ENCODE measurements at regions not wholly inside any gene's neighbourhood (a gene's known extent, or its start where the extent isn't known, plus 50 kb on each side); places are given as distances from the start of the nearest gene placed in this dataset.

- Histone ChIP-seq H3K36me3 (ENCODE audit: control insufficient read depth, insufficient read depth, low read length) (no peaks in the 10 kb centered on the region), H3K9ac (ENCODE audit: insufficient read depth, low read length) (no peak overlapping the region), H3K27ac (ENCODE audit: insufficient read depth, low read length) (no peak overlapping the region), H2AFZ (ENCODE audit: low read length) (no peak overlapping the region), H3K4me2 (ENCODE audit: extremely low read depth, insufficient read depth, low read length) (no peak overlapping the region), H3K4me1 (ENCODE audit: control insufficient read depth, extremely low read depth, insufficient read depth, low read length) (no peaks in the 10 kb centered on the region), H3K9me3 (ENCODE audit: control insufficient read depth, insufficient read depth, low read depth, low read length) (no peaks in the 10 kb centered on the region), H4K20me1 (ENCODE audit: control insufficient read depth, extremely low read depth, insufficient read depth, low read length) (no peaks in the 10 kb centered on the region), H3K4me3 (replicated peaks in 1 of 4; ENCODE audit: control extremely low read depth in 1 of 4, insufficient read depth in 1 of 4, low read depth in 3 of 4, low read length in 4 of 4) (no peak overlapping the region), H3K79me2 (ENCODE audit: control insufficient read depth, insufficient read depth, low read length) (no peaks in the 10 kb centered on the region), H3K27me3 (ENCODE audit: control insufficient read depth, insufficient read depth, low read length) (no peaks in the 10 kb centered on the region)
- TF ChIP-seq EZH2 (IDR thresholded peaks at IDR 0.05; ENCODE audit: low read length, missing control alignments), result no peak
- TF ChIP-seq CTCF (conservative IDR thresholded peaks at IDR 0.05 in 1 of 2, IDR thresholded peaks at IDR 0.05 in 1 of 2; ENCODE audit: low read depth in 1 of 2, low read length in 2 of 2), result no peak
- peak in 1 of 2 donors; percentile 79 for DNase-seq (ENCODE audit: low read depth in 2 of 2)
Observed at GRCh38 chr15:96882121-96882772, 551.7 kb downstream of the NR2F2 start.

GRCh38 chr15:96887730-96888129 lies 557.2 kb downstream of the NR2F2 start:
- DNase-seq (ENCODE audit: low read depth in 2 of 2), result peak; percentile 6 to 70
- H2AFZ ChIP-seq (ENCODE audit: low read length), result no peak overlapping the region
- no peaks in the 10 kb centered on the region for H3K27me3 ChIP-seq (ENCODE audit: control insufficient read depth, insufficient read depth, low read length)
- no peaks in the 10 kb centered on the region for H3K9me3 ChIP-seq (ENCODE audit: control insufficient read depth, insufficient read depth, low read depth, low read length)
- H3K9ac ChIP-seq (ENCODE audit: insufficient read depth, low read length), result no peak overlapping the region
- H3K36me3 ChIP-seq (ENCODE audit: control insufficient read depth, insufficient read depth, low read length), result no peaks in the 10 kb centered on the region
- no peaks in the 10 kb centered on the region for H3K4me1 ChIP-seq (ENCODE audit: control insufficient read depth, extremely low read depth, insufficient read depth, low read length)
- H3K79me2 ChIP-seq (ENCODE audit: control insufficient read depth, insufficient read depth, low read length), result no peaks in the 10 kb centered on the region
- H3K27ac ChIP-seq (ENCODE audit: insufficient read depth, low read length), result no peak overlapping the region
- TF ChIP-seq CTCF (conservative IDR thresholded peaks at IDR 0.05 in 1 of 2, IDR thresholded peaks at IDR 0.05 in 1 of 2; ENCODE audit: low read depth in 1 of 2, low read length in 2 of 2) (no peak), EZH2 (IDR thresholded peaks at IDR 0.05; ENCODE audit: low read length, missing control alignments) (no peak)
- H4K20me1 ChIP-seq (ENCODE audit: control insufficient read depth, extremely low read depth, insufficient read depth, low read length), result no peaks in the 10 kb centered on the region
- H3K4me2 ChIP-seq (ENCODE audit: extremely low read depth, insufficient read depth, low read length), result no peak overlapping the region
- H3K4me3 ChIP-seq (replicated peaks in 1 of 4; ENCODE audit: control extremely low read depth in 1 of 4, insufficient read depth in 1 of 4, low read depth in 3 of 4, low read length in 4 of 4), result no peak overlapping the region

- H3K4me3 ChIP-seq (replicated peaks in 1 of 4; ENCODE audit: control extremely low read depth in 1 of 4, insufficient read depth in 1 of 4, low read depth in 3 of 4, low read length in 4 of 4), result no peak overlapping the region
- no peaks in the 10 kb centered on the region for H3K79me2 ChIP-seq (ENCODE audit: control insufficient read depth, insufficient read depth, low read length)
- H3K9ac ChIP-seq (ENCODE audit: insufficient read depth, low read length), result no peak overlapping the region
- no peaks in the 10 kb centered on the region for H3K4me1 ChIP-seq (ENCODE audit: control insufficient read depth, extremely low read depth, insufficient read depth, low read length)
- TF ChIP-seq EZH2 (IDR thresholded peaks at IDR 0.05; ENCODE audit: low read length, missing control alignments) (no peak), CTCF (conservative IDR thresholded peaks at IDR 0.05 in 1 of 2, IDR thresholded peaks at IDR 0.05 in 1 of 2; ENCODE audit: low read depth in 1 of 2, low read length in 2 of 2) (no peak)
- no peak overlapping the region for H3K4me2 ChIP-seq (ENCODE audit: extremely low read depth, insufficient read depth, low read length)
- H2AFZ ChIP-seq (ENCODE audit: low read length), result no peak overlapping the region
- DNase-seq (ENCODE audit: low read depth in 2 of 2), result peak in 1 of 2 donors; percentile 56
- H3K27ac ChIP-seq (ENCODE audit: insufficient read depth, low read length), result no peak overlapping the region
- no peaks in the 10 kb centered on the region for H3K9me3 ChIP-seq (ENCODE audit: control insufficient read depth, insufficient read depth, low read depth, low read length)
- no peaks in the 10 kb centered on the region for H3K27me3 ChIP-seq (ENCODE audit: control insufficient read depth, insufficient read depth, low read length)
- no peaks in the 10 kb centered on the region for H4K20me1 ChIP-seq (ENCODE audit: control insufficient read depth, extremely low read depth, insufficient read depth, low read length)
- no peaks in the 10 kb centered on the region for H3K36me3 ChIP-seq (ENCODE audit: control insufficient read depth, insufficient read depth, low read length)
Observed at GRCh38 chr15:96888764-96889163, 558.3 kb downstream of the NR2F2 start.

All from fibroblast of lung (primary cell).